CD4-positive, alpha-beta T cell treated with Interleukin-15 for 4 hours (primary cell): ENCODE measurements at regions not wholly inside any gene's neighbourhood (a gene's known extent, or its start where the extent isn't known, plus 50 kb on each side); places are given as distances from the start of the nearest gene placed in this dataset.
A peak's percentile ranks its signal among the peaks of the same experiment; 100 is the strongest.

ENCODE experiments used
- DNase-seq: peaks from one replicate; pipeline ENCODE4 v3.0.0-alpha.2; 2020; ENCODE audit warnings: low spot score

GRCh38 chr6:9606435-9607134 lies 808.3 kb downstream of the TFAP2A start:
- no peak for DNase-seq

DNA sequence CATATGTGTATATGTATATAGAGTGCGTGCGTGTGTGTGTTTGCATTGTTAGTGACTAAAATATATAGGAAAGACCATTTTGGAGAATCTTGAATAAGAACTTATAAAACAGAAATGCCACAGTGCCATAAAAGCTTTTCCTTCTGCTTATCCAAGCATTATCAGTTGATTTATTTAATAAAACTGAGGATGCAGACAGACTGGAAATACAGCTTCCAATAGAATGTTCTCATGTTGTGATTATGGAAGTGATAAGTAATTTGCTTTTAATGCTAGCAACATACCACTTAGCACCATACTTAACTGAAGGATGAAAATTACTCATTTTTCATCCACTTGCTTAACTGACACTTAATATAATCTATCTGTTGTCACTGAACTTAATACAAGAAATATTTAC lies 820.1 kb downstream of the TFAP2A start:
- no peak for DNase-seq

GRCh38 chr6:9593554-9593953 lies 821.3 kb downstream of the TFAP2A start:
- DNase-seq, result no peak

DNA sequence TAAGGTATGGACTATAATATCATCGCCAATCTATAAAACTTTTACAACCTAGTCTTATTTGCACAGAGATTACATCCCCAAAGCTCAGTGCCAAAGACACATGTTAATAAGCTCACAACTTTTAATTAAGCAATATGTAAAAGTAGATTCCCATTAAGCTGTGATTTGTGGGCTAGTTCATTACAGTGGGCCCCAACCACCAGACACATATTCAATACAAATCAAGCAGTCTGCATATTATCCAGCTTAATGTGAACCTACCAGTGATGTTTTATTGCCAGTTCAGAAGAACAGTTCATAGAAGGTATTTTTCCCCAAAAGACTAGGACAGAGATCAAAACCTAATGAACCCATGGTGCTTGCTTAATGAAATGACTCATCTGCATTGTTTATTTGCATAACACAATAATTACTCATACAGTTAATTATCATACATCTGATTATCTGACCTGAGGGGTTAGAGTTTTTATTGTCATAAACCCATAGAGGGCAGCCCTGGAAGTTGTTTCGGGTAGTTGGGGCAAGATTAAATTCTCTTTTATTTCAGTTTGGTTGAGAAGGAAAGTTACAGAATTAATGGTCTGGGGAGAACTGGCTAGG lies 831.0 kb downstream of the TFAP2A start:
- DNase-seq, result no peak

GRCh38 chr6:9581155-9581554 lies 833.7 kb downstream of the TFAP2A start:
- no peak for DNase-seq

DNA sequence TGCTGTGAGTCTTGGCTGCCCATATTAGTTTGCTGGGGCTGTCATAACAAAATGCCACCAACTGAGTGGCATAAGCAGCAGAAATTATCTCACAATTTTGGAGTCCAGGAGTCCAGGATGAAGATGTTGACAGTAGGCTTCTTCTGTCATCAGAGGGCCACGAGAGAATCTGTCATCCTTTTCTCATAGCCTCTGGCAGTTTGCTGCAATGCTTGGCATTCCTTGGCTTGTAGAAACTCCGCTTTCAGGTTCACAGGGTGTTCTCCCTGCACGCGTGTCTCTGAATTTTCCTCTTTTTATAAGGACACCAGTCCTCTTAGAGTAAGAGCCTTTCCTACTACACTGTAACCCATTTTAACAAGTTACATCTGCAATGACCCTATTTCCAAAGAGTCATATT lies 838.4 kb downstream of the TFAP2A start:
- DNase-seq, result no peak

GRCh38 chr6:9566096-9566495 lies 848.8 kb downstream of the TFAP2A start:
- no peak for DNase-seq

DNA sequence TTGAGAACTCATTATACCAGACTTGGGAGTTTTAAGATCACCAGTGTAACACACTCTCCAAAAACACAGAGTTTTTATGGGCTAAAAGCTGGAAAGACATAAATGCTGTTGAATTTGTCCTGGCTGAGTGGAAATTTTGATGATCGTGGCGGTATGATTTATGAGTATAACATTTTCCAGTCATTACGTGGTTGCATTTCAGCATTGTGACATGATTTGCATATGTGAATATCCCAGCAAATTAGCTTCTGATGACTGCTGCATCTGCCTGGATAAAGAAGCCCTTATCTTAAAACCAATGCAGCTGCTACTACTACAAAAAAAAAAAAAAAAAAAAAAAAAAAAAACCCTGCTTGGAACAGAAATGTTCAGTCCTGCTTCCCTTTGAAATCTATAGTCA lies 850.9 kb downstream of the TFAP2A start:
- no peak for DNase-seq

- DNase-seq, result no peak
These were observed 851.3 kb downstream of the TFAP2A start for GRCh38 chr6:9563568-9563967.

DNA sequence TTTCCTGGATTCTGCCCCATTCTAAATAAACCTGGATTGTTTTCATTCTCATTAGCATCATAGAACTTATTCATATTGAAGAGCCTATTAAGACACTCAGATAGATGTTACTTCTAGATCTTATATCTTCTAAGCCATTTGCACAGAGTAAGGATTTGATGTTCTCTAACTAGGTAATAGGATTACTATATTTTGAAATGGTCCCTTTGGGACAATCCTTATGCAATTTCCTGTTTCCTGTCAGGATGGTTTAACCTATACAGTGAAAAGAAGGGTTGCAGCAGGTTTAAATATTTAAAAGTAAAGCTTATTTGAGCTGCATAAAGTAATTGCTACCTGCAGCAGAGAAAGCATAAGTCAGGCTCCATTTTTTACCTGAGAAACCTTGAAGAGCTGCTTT lies 860.1 kb downstream of the TFAP2A start:
- DNase-seq, result no peak

GRCh38 chr6:9554323-9554722 lies 860.6 kb downstream of the TFAP2A start:
- no peak for DNase-seq

GRCh38 chr6:9553002-9553401 lies 861.9 kb downstream of the TFAP2A start:
- DNase-seq, result no peak

DNA sequence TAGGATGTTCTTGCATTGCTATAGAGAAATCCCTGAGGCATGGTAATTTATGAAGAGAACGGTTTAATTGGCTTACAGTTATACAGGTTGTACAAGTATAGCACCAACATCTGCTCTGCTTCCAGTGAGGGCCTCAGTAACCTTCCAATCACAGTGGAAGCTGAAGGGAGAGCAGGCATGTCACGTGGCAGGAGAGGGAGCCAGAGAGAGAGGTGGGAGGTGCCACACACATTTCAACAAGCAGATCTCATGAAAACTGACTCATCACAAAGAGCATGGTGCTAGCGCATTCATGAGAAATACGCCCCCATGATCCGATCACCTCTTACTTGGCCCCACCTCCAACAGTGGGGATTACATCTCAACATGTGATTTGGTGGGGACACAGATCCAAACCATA lies 871.2 kb downstream of the TFAP2A start:
- no peak for DNase-seq

DNA sequence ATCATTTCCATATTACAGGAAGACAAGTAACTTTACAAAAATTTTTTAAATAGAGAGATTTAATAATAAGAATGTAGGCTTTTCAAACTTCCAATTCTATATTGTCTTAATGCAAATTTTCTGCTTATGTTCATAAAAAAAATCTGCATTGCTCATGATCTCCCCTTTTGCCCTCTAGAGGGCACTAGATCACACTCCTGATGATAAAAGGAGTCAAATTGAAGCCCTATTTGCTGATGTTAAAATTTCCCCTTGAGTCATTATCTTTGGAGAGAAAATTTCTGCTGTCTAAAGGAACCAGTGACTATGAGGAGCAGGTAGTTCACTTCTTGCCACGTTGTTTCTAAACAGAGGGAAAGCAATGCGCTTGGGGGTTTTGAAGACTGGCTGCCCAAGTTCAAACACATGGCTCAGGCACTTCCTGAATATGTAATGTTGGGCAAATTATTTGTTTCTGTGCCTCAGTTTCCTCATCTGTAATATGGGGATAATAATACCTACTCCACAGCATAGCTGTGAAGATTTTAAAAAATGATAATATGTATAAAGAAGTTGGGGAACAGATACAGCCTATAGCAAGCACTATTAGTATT lies 874.2 kb downstream of the TFAP2A start:
- peak; percentile 13 for DNase-seq

DNA sequence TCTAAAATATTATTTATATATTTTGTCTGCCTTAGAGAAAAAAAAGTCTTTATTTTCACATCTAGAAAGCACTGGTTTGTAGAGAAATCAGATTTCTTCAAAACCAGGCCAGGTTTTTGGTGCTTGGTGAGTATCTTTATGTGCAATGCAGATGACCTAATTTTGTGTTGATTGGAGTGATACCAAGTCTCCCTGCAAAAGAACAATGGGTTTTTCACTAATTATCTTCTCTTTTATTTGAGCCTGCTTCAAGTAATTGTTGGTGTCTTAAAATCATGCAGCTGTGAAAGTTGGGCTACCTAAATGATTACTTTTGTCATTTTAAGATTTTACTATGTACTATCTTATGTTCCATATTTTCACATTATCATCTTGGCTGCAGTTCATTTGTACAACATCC lies 874.7 kb downstream of the TFAP2A start:
- no peak for DNase-seq

- DNase-seq, result no peak
These were observed 875.6 kb downstream of the TFAP2A start for GRCh38 chr6:9539231-9539755.

DNA sequence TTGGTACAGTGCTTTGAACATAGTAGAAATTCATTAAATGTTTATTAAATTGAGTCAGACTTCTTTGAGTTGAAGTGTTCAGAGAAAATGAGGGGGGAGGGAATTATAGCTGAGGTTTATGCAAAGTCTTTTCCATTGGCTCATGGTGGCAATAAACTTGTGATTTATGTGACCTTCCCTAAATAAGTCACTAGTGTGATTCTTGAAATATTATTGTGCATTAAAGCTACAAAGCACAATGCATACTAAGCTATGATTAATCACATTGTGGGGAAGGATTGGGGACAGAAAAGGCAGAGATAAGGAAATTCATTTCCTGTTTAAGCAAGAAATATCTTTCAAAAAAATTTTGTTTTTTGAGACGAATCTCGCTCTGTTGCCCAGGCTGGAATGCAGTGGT lies 877.5 kb downstream of the TFAP2A start:
- DNase-seq, result no peak

DNA sequence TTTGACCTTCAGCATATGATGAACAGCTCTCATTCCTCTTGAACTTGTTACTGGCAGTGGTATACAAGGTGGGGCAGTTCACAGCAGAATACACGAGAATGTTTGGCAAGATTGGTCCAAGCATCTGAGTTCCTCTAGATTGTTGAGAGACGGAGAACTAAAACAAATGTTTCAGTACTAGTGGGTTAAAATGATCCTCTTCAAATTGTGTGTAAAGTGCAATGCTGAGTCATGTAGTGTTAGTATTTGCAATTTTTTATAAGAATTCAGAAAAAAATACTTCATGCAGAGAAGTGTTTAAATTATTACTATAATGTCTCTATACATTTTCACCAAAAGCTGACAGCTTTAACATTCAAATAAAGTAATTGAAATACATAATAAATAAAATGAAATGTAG lies 879.8 kb downstream of the TFAP2A start:
- no peak for DNase-seq

DNA sequence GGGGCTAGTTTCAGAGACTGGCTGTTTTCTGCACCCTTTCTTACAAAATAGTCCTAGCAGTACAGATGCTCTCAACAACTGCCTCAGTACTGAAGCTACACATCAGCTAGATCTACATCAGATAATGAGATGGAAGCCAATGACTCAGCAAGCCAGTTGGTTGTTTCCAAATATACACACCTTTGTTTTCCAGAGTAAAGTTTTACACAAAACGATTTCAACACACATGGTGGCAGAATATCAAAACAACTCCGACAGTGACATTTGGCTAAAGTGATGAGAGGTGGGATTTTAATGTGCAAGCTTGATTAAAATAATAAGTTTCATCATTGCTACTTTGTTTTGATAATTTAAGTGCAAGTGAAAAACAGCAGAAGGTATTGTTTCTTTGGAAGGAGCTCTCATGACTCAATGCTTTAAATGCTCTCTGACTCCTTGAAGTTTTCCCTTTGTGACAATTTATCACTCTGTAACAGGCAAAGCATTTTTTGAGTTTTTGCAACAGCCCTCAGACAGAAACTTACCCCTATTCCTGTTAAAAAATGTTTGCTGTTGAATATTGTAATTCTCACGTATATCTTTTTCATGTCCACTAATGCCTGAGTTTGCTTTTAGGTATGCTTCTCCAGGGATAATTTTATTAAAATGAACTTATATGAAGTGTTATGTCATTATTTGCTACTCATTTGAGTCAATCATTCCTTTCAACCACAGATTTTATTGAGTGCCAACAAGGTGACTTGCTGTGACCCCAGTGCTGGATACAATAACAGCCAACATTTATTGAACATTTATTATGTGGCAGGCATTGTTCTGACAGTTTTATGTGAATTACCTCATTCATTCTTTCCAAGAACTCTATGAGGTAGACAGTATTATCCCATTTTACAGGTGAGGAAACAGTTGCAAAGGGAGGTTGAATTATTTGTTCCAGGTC lies 882.0 kb downstream of the TFAP2A start:
- DNase-seq, result no peak

DNA sequence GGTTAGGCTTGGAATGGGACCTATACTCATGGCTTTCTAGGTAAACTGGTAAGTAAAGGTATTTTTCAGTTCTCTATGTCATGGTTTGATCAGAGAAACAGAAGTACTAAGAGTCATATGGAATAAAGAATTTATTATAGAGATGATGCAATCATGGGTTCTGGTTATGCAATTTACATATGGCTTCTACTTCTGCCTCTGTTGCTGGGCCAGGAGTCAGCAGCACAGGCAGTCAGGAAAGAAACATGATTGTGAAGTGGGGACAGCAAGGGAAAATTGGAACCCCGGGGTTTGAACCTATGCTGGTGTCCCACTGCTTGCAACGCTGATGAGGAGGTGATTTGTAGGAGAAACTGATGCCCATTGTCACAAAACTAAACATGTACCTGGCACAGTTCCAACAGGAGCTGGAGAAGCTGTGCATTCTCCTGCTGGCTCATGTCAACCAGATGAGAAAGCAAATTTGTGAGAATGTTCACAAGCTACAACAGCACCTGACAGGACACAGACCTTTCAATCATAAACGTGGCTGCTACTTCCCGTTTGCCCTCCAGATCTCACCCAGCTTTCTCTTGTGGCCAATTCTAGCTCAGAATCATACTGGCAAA lies 887.1 kb downstream of the TFAP2A start:
- no peak for DNase-seq

DNA sequence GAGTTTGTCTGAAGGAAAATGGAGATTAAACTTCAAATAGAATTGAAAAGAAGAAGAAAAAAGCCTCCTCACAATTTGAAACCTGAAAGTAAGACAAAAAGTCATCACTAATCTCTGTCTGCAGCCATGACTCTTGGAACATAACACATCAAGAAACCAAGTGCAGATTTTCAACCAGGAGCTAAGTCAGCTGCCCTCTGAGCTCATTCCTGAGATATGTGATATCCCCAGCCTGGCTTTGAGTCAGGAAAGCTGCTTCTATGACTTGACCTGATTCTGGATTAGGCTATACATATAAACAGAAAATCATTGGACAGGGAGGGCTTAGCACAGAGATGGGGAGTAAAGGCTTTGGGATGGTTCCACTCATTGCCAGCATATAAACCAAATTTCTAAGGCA lies 891.4 kb downstream of the TFAP2A start:
- DNase-seq, result no peak

GRCh38 chr6:9522101-9522500 lies 892.8 kb downstream of the TFAP2A start:
- DNase-seq, result no peak
